HepG2 (cell line): ENCODE measurements at regions not wholly inside any gene's neighbourhood (a gene's known extent, or its start where the extent isn't known, plus 50 kb on each side); places are given as distances from the start of the nearest gene placed in this dataset.

Experiments used
- ATAC-seq: fragments of 200-7000 bp; cut with Tn5 transposase; 3 replicates; pipeline ENCODE4 v1.9.1; 2020; ENCODE audit warnings: mild to moderate bottlenecking, moderate library complexity
- BruUV-seq: library from RNA; stranded (reverse); fragments of 400-500 nt; replicated peaks from 2 replicates; lab custom pipeline; 2021; lab: Mats Ljungman, UMichigan
- CTCF ChIA-PET: fragments of 300-600 bp; formaldehyde crosslinking; extraction: SDS; loops from one replicate; lab custom pipeline; 2021; ENCODE audit warnings: low total read pairs, inconsistent platforms, low intra/inter-chr PET ratio; lab: Yijun Ruan, JAX
- POLR2A ChIA-PET: fragments of 350-600 bp; sonication (Branson Sonifier 250); formaldehyde crosslinking; loops from one replicate; lab custom pipeline; 2020; ENCODE audit warnings: antibody characterized with exemption, inconsistent platforms; lab: Yijun Ruan, JAX
- DNase-seq: peaks from one replicate; pipeline ENCODE4 v3.0.0-alpha.2; 2015; ENCODE audit warnings: low spot score
- FAIRE-seq: peaks from 3 replicates; lab custom pipeline; 2011; peaks lifted over from hg19 to GRCh38; lab: Jason Lieb, UNC
- H2AFZ ChIP-seq: one replicate; pipeline ENCODE4 v1.6.1; 2011; ENCODE audit warnings: low read length, inconsistent platforms
- H3K27ac ChIP-seq: fragments of 300-600 bp; 3 replicates; pipeline ENCODE4 v1.8.0; 2011; ENCODE audit warnings: mixed run types, mild to moderate bottlenecking, mixed read lengths, low read length, inconsistent platforms; ENCODE audit not compliant: insufficient read depth; ENCODE audit errors: extremely low read length
- H3K27me3 ChIP-seq, 2 experiments: fragments of 200-600 bp in 1 of 2; 2 replicates in 1 of 2; 3 replicates in 1 of 2; pipeline versions ENCODE4 v1.6.0 to v1.8.0; 2011; ENCODE audit warnings: low read length in 2 of 2, mild to moderate bottlenecking in 2 of 2, moderate library complexity in 2 of 2, inconsistent platforms in 1 of 2; ENCODE audit not compliant: insufficient read depth in 2 of 2, control insufficient read depth in 1 of 2
- H3K36me3 ChIP-seq, 2 experiments: fragments of 200-600 bp in 1 of 2; replicated peaks in 1 of 2; 2 replicates in 1 of 2; 3 replicates in 1 of 2; pipeline versions ENCODE4 v1.5.1 to v1.8.0; 2011; ENCODE audit warnings: low read length in 2 of 2, inconsistent platforms in 1 of 2; ENCODE audit not compliant: insufficient read depth in 2 of 2, control insufficient read depth in 1 of 2
- H3K4me1 ChIP-seq: 2 replicates; pipeline ENCODE4 v1.5.1; 2012; ENCODE audit warnings: low read length, inconsistent platforms; ENCODE audit not compliant: insufficient read depth
- H3K4me2 ChIP-seq: 2 replicates; pipeline ENCODE4 v1.6.0; 2011; ENCODE audit warnings: low read depth, low read length, inconsistent platforms
- H3K4me3 ChIP-seq, 3 experiments: fragments of 200-600 bp in 1 of 3; sonication (generic), shearing (Covaris generic) in 1 of 3; replicated peaks in 1 of 3; 2 replicates each; pipeline ENCODE4 v1.5.1; 2011 to 2016; ENCODE audit warnings: low read length in 3 of 3, inconsistent platforms in 2 of 3, low read depth in 2 of 3, mild to moderate bottlenecking in 2 of 3, control low read depth in 1 of 3, mixed read lengths in 1 of 3; ENCODE audit not compliant: insufficient read depth in 1 of 3
- H3K79me2 ChIP-seq: one replicate; pipeline ENCODE4 v1.6.1; 2011; ENCODE audit warnings: low read length, inconsistent platforms; ENCODE audit not compliant: insufficient read depth
- H3K9ac ChIP-seq: 2 replicates; pipeline ENCODE4 v1.6.0; 2011; ENCODE audit warnings: mild to moderate bottlenecking, low read depth, low read length, inconsistent platforms; ENCODE audit not compliant: insufficient read depth
- H3K9me3 ChIP-seq: 2 replicates; pipeline ENCODE4 v1.5.1; 2012; ENCODE audit warnings: mild to moderate bottlenecking, low read length
- H4K20me1 ChIP-seq: 2 replicates; pipeline ENCODE4 v1.6.0; 2011; ENCODE audit warnings: inconsistent platforms, mild to moderate bottlenecking, low read length, moderate library complexity; ENCODE audit not compliant: insufficient read depth
- CTCF ChIP-seq: sonication (generic); formaldehyde crosslinking; IDR thresholded peaks from 2 replicates; pipeline ENCODE4 v1.5.0; 2020; ENCODE audit warnings: mild to moderate bottlenecking, missing genetic modification reagents, moderate library complexity
- DRAP1 ChIP-seq: IDR thresholded peaks from 2 replicates; pipeline ENCODE4 v1.6.1; 2016; ENCODE audit warnings: missing genetic modification reagents, missing compliant biosample characterization
- GRHL1 ChIP-seq: sonication (generic); formaldehyde crosslinking; conservative IDR thresholded peaks from 2 replicates; pipeline ENCODE4 v1.8.0; 2022; ENCODE audit warnings: missing genetic modification reagents
- GZF1 ChIP-seq: sonication (generic); formaldehyde crosslinking; IDR thresholded peaks from 2 replicates; pipeline ENCODE4 v1.5.1; 2020; ENCODE audit warnings: mild to moderate bottlenecking, missing genetic modification reagents
- RBM22 ChIP-seq: fragments of 200-400 bp; formaldehyde crosslinking; optimal IDR thresholded peaks from 2 replicates; pipeline ENCODE3; 2017; ENCODE audit warnings: mild to moderate bottlenecking, low read length, moderate library complexity
- REL ChIP-seq: sonication (generic); formaldehyde crosslinking; conservative IDR thresholded peaks from 2 replicates; pipeline ENCODE4 v1.8.0; 2022; ENCODE audit warnings: mild to moderate bottlenecking, missing genetic modification reagents, moderate library complexity
- SIX1 ChIP-seq: sonication (generic); formaldehyde crosslinking; IDR thresholded peaks from 2 replicates; pipeline ENCODE4 v1.4.0; 2020; ENCODE audit warnings: missing genetic modification reagents, borderline replicate concordance
- SOX5 ChIP-seq: IDR thresholded peaks from 2 replicates; pipeline ENCODE4 v1.6.1; 2016; ENCODE audit warnings: borderline replicate concordance
- SRSF4 ChIP-seq: fragments of 200-400 bp; formaldehyde crosslinking; IDR thresholded peaks from one replicate; pipeline ENCODE4 v1.6.1; 2018; ENCODE audit warnings: mild to moderate bottlenecking, low read depth, low read length, moderate library complexity; ENCODE audit not compliant: poor library complexity, severe bottlenecking
- TCF7L2 ChIP-seq: IDR thresholded peaks from 2 replicates; pipeline ENCODE4 v1.6.1; 2011; ENCODE audit warnings: mild to moderate bottlenecking, low read depth, low read length, moderate library complexity
- UBTF ChIP-seq: sonication (generic); formaldehyde crosslinking; IDR thresholded peaks from 2 replicates; pipeline ENCODE4 v1.4.0; 2020; ENCODE audit warnings: mild to moderate bottlenecking, missing genetic modification reagents
- ZNF264 ChIP-seq: sonication (generic); formaldehyde crosslinking; IDR thresholded peaks from 2 replicates; pipeline ENCODE4 v1.4.0; 2020; ENCODE audit warnings: missing genetic modification reagents
- ZNF513 ChIP-seq: sonication (generic); formaldehyde crosslinking; conservative IDR thresholded peaks from 2 replicates; pipeline ENCODE4 v1.5.0; 2020; ENCODE audit warnings: missing genetic modification reagents
- ZNF607 ChIP-seq: sonication (generic); formaldehyde crosslinking; IDR thresholded peaks from 2 replicates; pipeline ENCODE4 v1.5.1; 2020; ENCODE audit warnings: missing genetic modification reagents, mild to moderate bottlenecking, borderline replicate concordance
- WGBS: methylation state at CpG from one replicate; pipeline ENCODE4 v1.1.6; 2017; ENCODE audit warnings: low lambda C conversion rate; 5-methylcytosine and 5-hydroxymethylcytosine counted together
- in situ Hi-C: cut with HindIII; loops from 2 replicates; pipeline ENCODE4 v1.10.0; 2017; ENCODE audit warnings: low pct_unique_long_range_greater_than_20kb; ENCODE audit not compliant: extremely low pct_ligation_motif_present
- intact Hi-C: fragments of 100-400 bp; cut with micrococcal nuclease; formaldehyde crosslinking; loops from one replicate; pipeline ENCODE4 v1.10.0; 2022; ENCODE audit not compliant: unreplicated experiment

GRCh38 chr3:193982258-193982659 lies 153.7 kb upstream of the HES1 start (continued):
- TF ChIP-seq SIX1 (CRISPR knock-in tag) (no peak), GRHL1 (no peak), ZNF607 (no peak), SOX5 (CRISPR knock-in tag) (no peak)

- H2AFZ ChIP-seq: no peak overlapping the region
- no peaks in the 10 kb centered on the region for H3K9me3 ChIP-seq
- H3K79me2 ChIP-seq: no peaks in the 10 kb centered on the region
- H3K4me1 ChIP-seq: no peaks in the 10 kb centered on the region
- FAIRE-seq (no peak), ATAC-seq (no peak), DNase-seq (no peak)
- H3K36me3 ChIP-seq: no peaks in the 10 kb centered on the region
- no peak overlapping the region for H3K4me3 ChIP-seq
- ChIA-PET POLR2A (no interaction called here), CTCF (no interaction called here)
- H4K20me1 ChIP-seq: no peaks in the 10 kb centered on the region
- no peak overlapping the region for H3K4me2 ChIP-seq
- H3K9ac ChIP-seq: no peak overlapping the region
- intact Hi-C loops: no loop called here
- no TSS peak for BruUV-seq
- in situ Hi-C loops: no loop called here
- H3K27ac ChIP-seq: no peak overlapping the region
- H3K27me3 ChIP-seq: peaks cover 2 to 25% of the 10 kb centered on the region in 2 experiments; a peak in 2 of 5 replicates
- 53% methylated on average over 7 of the region's 7 CpGs for WGBS
- TF ChIP-seq GZF1 (CRISPR knock-in tag): no peak
- TF ChIP-seq ZNF264 (CRISPR knock-in tag): no peak
- no peak for TF ChIP-seq REL (CRISPR knock-in tag)
- no peak for TF ChIP-seq CTCF
- TF ChIP-seq TCF7L2: no peak
- TF ChIP-seq SRSF4: no peak
- no peak for TF ChIP-seq DRAP1 (CRISPR knock-in tag)
- TF ChIP-seq ZNF513 (CRISPR knock-in tag): no peak
- TF ChIP-seq RBM22: no peak
- no peak for TF ChIP-seq UBTF
These were observed 151.8 kb upstream of the HES1 start for GRCh38 chr3:193983846-193984818.
